GM19328 (cell line): ENCODE measurements at regions not wholly inside any gene's neighbourhood (a gene's known extent, or its start where the extent isn't known, plus 50 kb on each side); places are given as distances from the start of the nearest gene placed in this dataset.
"Not testable (repeated sequence)": the region's sequence is repeated elsewhere in the genome, so short reads cannot be mapped to it uniquely, and the experiment has no call there.

Source experiments
- ATAC-seq: cut with Tn5 transposase; IDR thresholded peaks from one replicate; pipeline ENCODE4 v1.9.1; 2021; ENCODE audit warnings: mild to moderate bottlenecking, moderate library complexity; ENCODE audit not compliant: unreplicated experiment

GRCh38 chr5:85388770-85389169, 1004.1 kb upstream of the EDIL3 start:
- no peak for ATAC-seq

- ATAC-seq = not testable (repeated sequence)
These were observed 1007.6 kb upstream of the EDIL3 start for GRCh38 chr5:85392309-85392708.

GRCh38 chr5:85395526-85395925, 1010.8 kb upstream of the EDIL3 start:
- no peak for ATAC-seq

- no peak for ATAC-seq
These were observed 1012.8 kb upstream of the EDIL3 start for GRCh38 chr5:85397451-85397850.

GRCh38 chr5:85428426-85428934, 1043.8 kb upstream of the EDIL3 start:
- ATAC-seq = no peak

- not testable (repeated sequence) for ATAC-seq
These were observed 1047.0 kb upstream of the EDIL3 start for GRCh38 chr5:85431726-85432125.

- no peak for ATAC-seq
These were observed 1056.5 kb upstream of the EDIL3 start for GRCh38 chr5:85441156-85441555.

GRCh38 chr5:85441853-85442252, 1057.2 kb upstream of the EDIL3 start:
- no peak for ATAC-seq

GRCh38 chr5:85452322-85453025, 1067.8 kb upstream of the EDIL3 start:
- ATAC-seq = no peak

GRCh38 chr5:85453026-85453349, 1068.3 kb upstream of the EDIL3 start:
- no peak for ATAC-seq

- ATAC-seq = no peak
These were observed 1073.6 kb upstream of the EDIL3 start for GRCh38 chr5:85458319-85458718.

- ATAC-seq = no peak
These were observed 1078.3 kb upstream of the EDIL3 start for GRCh38 chr5:85462957-85463356.

GRCh38 chr5:85466423-85466822, 1081.7 kb upstream of the EDIL3 start:
- no peak for ATAC-seq

GRCh38 chr5:85472749-85473148, 1088.1 kb upstream of the EDIL3 start:
- ATAC-seq = no peak

GRCh38 chr5:85475151-85475550, 1090.5 kb upstream of the EDIL3 start:
- ATAC-seq = not testable (repeated sequence)

GRCh38 chr5:85476617-85477016, 1091.9 kb upstream of the EDIL3 start:
- ATAC-seq = no peak

- ATAC-seq = no peak
These were observed 1095.2 kb upstream of the EDIL3 start for GRCh38 chr5:85479849-85480248.

GRCh38 chr5:85484982-85485574, 1100.4 kb upstream of the EDIL3 start:
- no peak for ATAC-seq

- no peak for ATAC-seq
These were observed 1103.6 kb upstream of the EDIL3 start for GRCh38 chr5:85488295-85488694.

GRCh38 chr5:85500869-85501268, 1116.2 kb upstream of the EDIL3 start:
- ATAC-seq = no peak

- no peak for ATAC-seq
These were observed 1104.8 kb upstream of the COX7C start for GRCh38 chr5:85512896-85513295.

- ATAC-seq = no peak
These were observed 1102.2 kb upstream of the COX7C start for GRCh38 chr5:85515588-85515987.

- no peak for ATAC-seq
These were observed 1100.4 kb upstream of the COX7C start for GRCh38 chr5:85517386-85517785.
